Tibial nerve (tissue), 4 donors: ENCODE measurements at regions not wholly inside any gene's neighbourhood (a gene's known extent, or its start where the extent isn't known, plus 50 kb on each side); places are given as distances from the start of the nearest gene placed in this dataset.
A peak's percentile ranks its signal among the peaks of the same experiment; 100 is the strongest.
"Not testable (repeated sequence)": the region's sequence is repeated elsewhere in the genome, so short reads cannot be mapped to it uniquely, and the experiment has no call there.

ENCODE experiments used
- DNase-seq, 2 donors: peaks; one replicate each; pipeline ENCODE4 v3.0.0-alpha.2; 2019; ENCODE audit warnings: low spot score in 2 of 2
- H3K27ac ChIP-seq, 4 donors: fragments of 200-600 bp; sonication (generic) in 3 of 4; one replicate each; pipeline ENCODE4 v1.5.1; 2017 to 2019; ENCODE audit warnings: mild to moderate bottlenecking in 1 of 4
- H3K27me3 ChIP-seq, 2 donors: fragments of 200-600 bp; sonication (generic) in 1 of 2; one replicate each; pipeline versions ENCODE4 v1.5.1 to v1.6.0; 2017 to 2019
- H3K36me3 ChIP-seq, 3 donors: fragments of 200-600 bp; sonication (generic); one replicate each; pipeline ENCODE4 v1.5.1; 2018 to 2019
- H3K4me1 ChIP-seq, 4 donors: fragments of 200-600 bp; sonication (generic) in 3 of 4; one replicate each; pipeline ENCODE4 v1.5.1; 2017 to 2019
- H3K4me3 ChIP-seq, 4 donors: fragments of 200-600 bp; sonication (generic) in 3 of 4; one replicate each; pipeline ENCODE4 v1.5.1; 2017 to 2019; ENCODE audit warnings: mild to moderate bottlenecking in 1 of 4, moderate library complexity in 1 of 4
- H3K9me3 ChIP-seq, 4 donors: fragments of 200-600 bp; sonication (generic) in 3 of 4; one replicate each; pipeline ENCODE4 v1.5.1; 2017 to 2019
- EP300 ChIP-seq, 2 donors: sonication (generic); formaldehyde crosslinking; IDR thresholded peaks; one replicate each; pipeline ENCODE4 v1.6.1; 2017; ENCODE audit warnings: antibody characterized with exemption in 2 of 2, mild to moderate bottlenecking in 1 of 2
- POLR2A ChIP-seq, 2 donors: fragments of 450-650 bp; IDR thresholded peaks; one replicate each; pipeline ENCODE4 v1.6.1; 2017; ENCODE audit warnings: antibody characterized with exemption in 2 of 2, mild to moderate bottlenecking in 2 of 2, moderate library complexity in 2 of 2
- WGBS, 2 donors: methylation state at CpG; one replicate each; pipeline ENCODE4 v1.1.5; 2018; 5-methylcytosine and 5-hydroxymethylcytosine counted together
- TF ChIP-seq, protein P1 (sequence below), 5 experiments: fragments of 200-600 bp in 3 of 5; fragments of 450-650 bp in 2 of 5; sonication (generic) in 3 of 5; IDR thresholded peaks; one replicate each; pipeline ENCODE4 v1.5.1; 2016 to 2019; ENCODE audit warnings: antibody characterized with exemption in 5 of 5, mild to moderate bottlenecking in 3 of 5, moderate library complexity in 2 of 5

DNA sequence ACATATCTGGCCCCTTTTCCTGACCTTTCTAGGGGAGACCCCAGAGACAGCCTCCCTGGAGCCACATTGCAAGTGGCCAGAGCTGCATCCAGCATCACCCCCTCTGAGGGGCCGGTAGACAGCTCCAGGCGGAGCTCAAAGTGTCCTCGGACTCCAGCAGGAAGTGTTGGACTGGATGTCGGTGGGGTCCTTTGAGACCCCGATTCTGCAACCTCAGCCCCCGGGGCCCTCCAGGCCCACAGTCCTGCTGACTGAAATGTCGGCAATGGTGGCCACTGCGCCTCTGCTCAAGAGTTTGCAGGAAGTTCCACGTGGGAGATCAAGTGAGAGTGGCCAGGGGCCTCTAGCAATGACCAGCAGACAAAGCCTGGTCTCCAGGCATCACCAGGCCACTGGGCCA is 115.9 kb upstream of the FOXD4L5 start:
- no peak for DNase-seq
- no peaks in the 10 kb centered on the region for H3K4me1 ChIP-seq
- peaks cover 0 to 56% (median 0%) of the 10 kb centered on the region in 4 donors for H3K9me3 ChIP-seq
- 82% methylated on average over 9 of the region's 9 CpGs; no CpG with 5 or more reads in 1 of the 2 donors for WGBS, 2 donors
- no peak overlapping the region for H3K27ac ChIP-seq
- no peaks in the 10 kb centered on the region for H3K36me3 ChIP-seq
- no peak overlapping the region for H3K4me3 ChIP-seq
- TF ChIP-seq POLR2A (IDR thresholded peaks at IDR 0.05) = no peak
- TF ChIP-seq, protein P1, sequence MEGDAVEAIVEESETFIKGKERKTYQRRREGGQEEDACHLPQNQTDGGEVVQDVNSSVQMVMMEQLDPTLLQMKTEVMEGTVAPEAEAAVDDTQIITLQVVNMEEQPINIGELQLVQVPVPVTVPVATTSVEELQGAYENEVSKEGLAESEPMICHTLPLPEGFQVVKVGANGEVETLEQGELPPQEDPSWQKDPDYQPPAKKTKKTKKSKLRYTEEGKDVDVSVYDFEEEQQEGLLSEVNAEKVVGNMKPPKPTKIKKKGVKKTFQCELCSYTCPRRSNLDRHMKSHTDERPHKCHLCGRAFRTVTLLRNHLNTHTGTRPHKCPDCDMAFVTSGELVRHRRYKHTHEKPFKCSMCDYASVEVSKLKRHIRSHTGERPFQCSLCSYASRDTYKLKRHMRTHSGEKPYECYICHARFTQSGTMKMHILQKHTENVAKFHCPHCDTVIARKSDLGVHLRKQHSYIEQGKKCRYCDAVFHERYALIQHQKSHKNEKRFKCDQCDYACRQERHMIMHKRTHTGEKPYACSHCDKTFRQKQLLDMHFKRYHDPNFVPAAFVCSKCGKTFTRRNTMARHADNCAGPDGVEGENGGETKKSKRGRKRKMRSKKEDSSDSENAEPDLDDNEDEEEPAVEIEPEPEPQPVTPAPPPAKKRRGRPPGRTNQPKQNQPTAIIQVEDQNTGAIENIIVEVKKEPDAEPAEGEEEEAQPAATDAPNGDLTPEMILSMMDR (IDR thresholded peaks at IDR 0.05) = no peak
- no peak for TF ChIP-seq EP300 (IDR thresholded peaks at IDR 0.05)
- no peaks in the 10 kb centered on the region for H3K27me3 ChIP-seq

DNA sequence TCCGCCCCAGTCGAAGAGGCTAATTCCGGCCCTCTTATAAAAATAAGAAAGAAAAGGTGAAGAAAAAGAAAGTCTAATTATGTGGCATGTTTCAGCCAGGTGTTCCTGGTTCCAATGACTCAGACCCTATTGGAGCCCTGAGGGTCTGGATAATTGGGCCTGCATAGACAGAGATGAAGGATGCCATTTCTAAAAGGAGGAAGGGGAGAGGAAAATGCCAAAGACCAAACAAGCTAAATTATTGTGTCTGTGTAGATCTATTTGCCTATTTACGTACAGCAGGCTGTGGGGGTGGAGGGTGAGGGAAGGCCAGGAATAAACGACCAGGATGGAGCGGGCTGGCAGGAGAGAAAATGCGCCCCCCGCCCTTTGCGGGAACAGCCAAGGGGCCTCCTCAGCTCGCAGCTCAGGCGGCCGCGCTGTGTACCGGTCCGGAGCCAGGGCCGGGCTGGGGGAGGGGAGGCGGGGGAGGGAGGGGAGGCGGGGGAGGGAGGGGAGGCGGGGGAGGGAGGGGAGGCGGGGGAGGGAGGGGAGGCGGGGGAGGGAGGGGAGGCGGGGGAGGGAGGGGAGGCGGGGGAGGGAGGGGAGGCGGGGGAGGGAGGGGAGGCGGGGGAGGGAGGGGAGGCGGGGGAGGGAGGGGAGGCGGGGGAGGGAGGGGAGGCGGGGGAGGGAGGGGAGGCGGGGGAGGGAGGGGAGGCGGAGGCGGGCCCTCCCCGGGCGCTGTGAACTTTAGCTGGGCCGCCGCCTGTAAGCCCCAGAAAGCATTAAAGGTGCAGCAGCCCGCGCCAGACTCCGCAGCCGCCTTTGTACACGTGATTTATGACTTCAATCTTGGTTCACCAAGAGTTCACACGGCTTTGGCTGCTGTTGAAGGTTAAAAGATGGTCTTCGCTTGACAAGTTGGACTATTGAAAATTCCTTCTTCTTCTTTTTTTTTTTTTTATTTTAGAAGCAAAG is 113.0 kb upstream of the FOXD4L5 start:
- peaks cover 0 to 38% (median 0%) of the 10 kb centered on the region in 4 donors for H3K9me3 ChIP-seq
- 88 to 89% methylated on average over 26 to 28 of the region's 42 CpGs for WGBS, 2 donors
- not testable (repeated sequence) for DNase-seq

DNA sequence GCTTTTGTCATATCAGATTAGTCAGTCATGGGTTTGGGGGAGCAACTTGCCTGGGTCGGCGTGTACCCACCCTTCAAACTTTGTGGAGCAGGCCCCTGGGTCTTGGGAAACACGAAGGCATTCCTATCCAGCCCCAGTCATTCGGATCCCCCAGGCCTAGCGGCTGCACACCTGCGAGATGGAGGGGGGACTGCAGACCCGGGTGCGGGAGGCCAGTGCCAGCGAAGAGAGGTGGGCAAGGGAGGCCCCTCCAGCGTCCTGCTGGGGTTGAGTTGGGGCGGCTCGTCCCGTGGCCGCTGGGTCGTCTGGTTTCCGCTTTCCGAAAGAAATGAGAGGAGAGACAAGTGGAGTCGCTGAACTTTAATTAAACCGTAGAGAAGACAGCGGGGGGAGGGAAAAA is 112.2 kb upstream of the FOXD4L5 start:
- H3K9me3 ChIP-seq = peaks cover 0 to 30% (median 0%) of the 10 kb centered on the region in 4 donors
- not testable (repeated sequence) for DNase-seq, H3K27me3 ChIP-seq, H3K4me3 ChIP-seq, H3K4me1 ChIP-seq, H3K36me3 ChIP-seq
- WGBS, 2 donors = 90% methylated on average over 15 to 20 of the region's 20 CpGs
- H3K27ac ChIP-seq = peak overlapping the region in 1 of 4 donors; percentile 20

More for the DNA sequence above, 113.0 kb upstream of the FOXD4L5 start:
- not testable (repeated sequence) for H3K36me3 ChIP-seq, H3K27me3 ChIP-seq, H3K4me3 ChIP-seq, H3K4me1 ChIP-seq
- H3K27ac ChIP-seq = peak overlapping the region in 1 of 4 donors; percentile 20

DNA sequence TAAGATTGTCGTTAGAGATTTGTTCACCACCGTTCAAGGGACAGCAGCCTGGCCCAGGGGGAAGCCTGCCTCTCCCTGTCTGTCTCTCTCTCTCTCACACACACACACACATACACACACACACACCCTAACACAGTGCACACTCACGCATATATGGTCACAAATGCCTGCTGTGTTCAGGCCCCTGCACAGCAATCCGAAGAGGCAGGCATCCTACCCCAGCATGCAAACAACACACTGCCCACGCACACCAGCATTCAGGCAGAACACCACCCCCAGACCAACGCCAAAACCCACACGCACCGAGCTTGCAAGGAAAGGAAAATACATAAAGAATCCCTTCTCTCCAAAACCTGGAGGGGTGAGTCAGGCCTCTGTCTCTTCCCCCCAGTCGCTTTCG is 111.6 kb upstream of the FOXD4L5 start:
- WGBS, 2 donors = 71 to 75% methylated on average over 10 of the region's 10 CpGs
- H3K27me3 ChIP-seq, H3K4me1 ChIP-seq, H3K4me3 ChIP-seq, DNase-seq, H3K27ac ChIP-seq, H3K36me3 ChIP-seq: not testable (repeated sequence)
- H3K9me3 ChIP-seq = peaks cover 0 to 23% (median 0%) of the 10 kb centered on the region in 4 donors

DNA sequence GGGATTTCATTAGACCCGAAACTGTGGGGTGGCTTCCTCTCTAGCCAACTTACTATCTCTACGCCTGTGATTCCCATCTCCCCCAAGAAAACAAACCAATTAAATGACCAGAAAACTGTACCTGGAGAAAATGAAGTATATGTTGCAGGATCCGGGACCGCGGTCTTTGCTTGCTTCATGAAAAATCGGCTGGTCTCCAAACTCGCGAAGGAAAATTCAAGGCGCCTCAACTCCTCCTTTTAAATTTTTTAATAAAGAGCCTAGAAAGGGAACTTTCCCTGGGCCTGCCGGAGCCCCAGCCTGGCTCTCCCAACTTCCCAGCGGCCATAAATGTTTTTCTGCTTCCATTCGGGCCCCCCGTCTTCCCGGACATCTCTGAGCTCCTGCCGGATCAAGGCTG is 110.8 kb upstream of the FOXD4L5 start:
- DNase-seq = not testable (repeated sequence)

DNA sequence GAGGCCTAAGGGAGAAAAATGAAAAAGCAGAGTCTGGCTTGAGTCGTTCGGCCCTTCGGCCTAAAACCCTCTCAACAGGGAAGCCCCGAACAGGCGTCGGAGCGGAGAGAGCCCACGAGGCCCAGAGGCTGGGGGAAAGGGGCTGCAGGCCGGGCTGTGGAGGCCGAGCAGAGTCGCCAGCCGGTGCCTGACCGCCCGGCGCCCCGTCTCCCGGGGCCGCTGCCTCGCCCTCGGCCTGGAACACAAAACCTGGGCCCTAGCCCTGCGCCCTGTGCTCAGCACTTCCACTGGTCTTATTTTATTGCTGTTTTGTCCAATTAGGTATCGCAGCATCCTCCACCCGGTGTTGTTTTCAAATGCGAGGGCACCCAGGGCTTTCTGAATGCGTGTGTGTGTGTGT is 110.1 kb upstream of the FOXD4L5 start:
- DNase-seq, H3K27ac ChIP-seq, H3K4me1 ChIP-seq, H3K36me3 ChIP-seq, H3K27me3 ChIP-seq, H3K4me3 ChIP-seq: not testable (repeated sequence)
- 78 to 79% methylated on average over 14 to 16 of the region's 25 CpGs for WGBS, 2 donors
- peaks cover 0 to 11% (median 0%) of the 10 kb centered on the region in 4 donors for H3K9me3 ChIP-seq

More for the DNA sequence above, 110.8 kb upstream of the FOXD4L5 start:
- H3K27me3 ChIP-seq, H3K4me3 ChIP-seq, H3K36me3 ChIP-seq, H3K4me1 ChIP-seq: not testable (repeated sequence)
- H3K9me3 ChIP-seq = peaks cover 0 to 16% (median 0%) of the 10 kb centered on the region in 4 donors
- peak overlapping the region in 1 of 4 donors; percentile 22 for H3K27ac ChIP-seq
- 83 to 98% methylated on average over 7 to 9 of the region's 15 CpGs for WGBS, 2 donors

DNA sequence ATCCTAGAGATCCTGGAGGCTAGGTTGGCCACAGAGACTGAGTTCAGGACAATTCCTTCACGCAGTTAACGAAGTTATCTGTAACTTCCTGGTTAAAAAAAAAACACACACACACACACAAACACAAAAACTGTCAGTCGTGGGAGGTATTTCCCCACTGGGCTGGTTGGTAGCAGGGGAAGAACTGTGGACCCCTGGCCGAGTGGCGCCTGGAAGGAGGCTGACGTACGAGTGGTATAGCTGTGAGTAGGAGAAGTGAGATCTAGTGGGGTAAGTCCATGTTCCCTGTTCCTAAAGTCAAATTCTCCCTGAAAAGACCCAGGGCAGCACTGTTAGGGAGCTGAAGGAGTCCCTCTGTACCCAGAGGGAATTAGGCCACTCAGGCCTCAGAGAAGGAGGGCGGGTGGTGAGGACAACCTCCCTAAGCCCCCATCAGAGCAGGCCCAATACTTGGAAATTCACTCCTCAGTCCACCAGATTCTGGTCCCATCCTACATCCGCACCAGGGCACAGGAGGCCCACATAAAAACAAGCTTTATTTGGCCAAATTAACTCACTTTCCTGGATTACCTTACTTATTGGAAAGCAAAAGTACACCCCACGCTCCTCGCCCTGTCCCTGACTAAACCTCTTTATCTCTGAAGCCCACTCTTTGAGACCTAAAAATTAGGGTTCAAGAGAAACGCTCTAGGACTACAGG is 108.3 kb upstream of the FOXD4L5 start:
- H3K4me3 ChIP-seq, H3K27me3 ChIP-seq, H3K27ac ChIP-seq, H3K36me3 ChIP-seq, DNase-seq, H3K4me1 ChIP-seq: not testable (repeated sequence)
- 75 to 77% methylated on average over 12 of the region's 12 CpGs for WGBS, 2 donors
- H3K9me3 ChIP-seq = peaks cover 0 to 11% (median 0%) of the 10 kb centered on the region in 4 donors

DNA sequence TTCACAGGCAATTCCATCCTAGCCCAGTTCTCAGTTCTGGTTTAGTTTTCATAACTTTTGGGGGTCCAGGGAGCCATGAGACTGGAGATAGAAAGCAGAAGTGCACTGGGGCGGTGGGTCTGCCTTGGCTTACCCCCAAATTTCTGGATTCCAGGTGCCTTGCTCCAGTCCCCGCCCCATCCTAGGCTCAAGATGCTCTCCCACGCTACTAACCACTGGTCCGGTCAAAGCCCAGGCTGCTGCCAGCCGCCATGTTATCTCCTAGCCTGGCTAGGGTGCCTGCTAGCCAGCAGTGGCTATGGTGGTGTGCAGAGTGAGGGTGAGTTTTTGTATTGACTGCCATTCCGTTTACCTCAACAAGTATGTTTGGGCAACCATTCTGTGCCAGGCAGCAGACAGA is 107.6 kb upstream of the FOXD4L5 start:
- DNase-seq, H3K4me1 ChIP-seq: not testable (repeated sequence)
- WGBS, 2 donors = 72% methylated on average over 5 of the region's 6 CpGs

DNA sequence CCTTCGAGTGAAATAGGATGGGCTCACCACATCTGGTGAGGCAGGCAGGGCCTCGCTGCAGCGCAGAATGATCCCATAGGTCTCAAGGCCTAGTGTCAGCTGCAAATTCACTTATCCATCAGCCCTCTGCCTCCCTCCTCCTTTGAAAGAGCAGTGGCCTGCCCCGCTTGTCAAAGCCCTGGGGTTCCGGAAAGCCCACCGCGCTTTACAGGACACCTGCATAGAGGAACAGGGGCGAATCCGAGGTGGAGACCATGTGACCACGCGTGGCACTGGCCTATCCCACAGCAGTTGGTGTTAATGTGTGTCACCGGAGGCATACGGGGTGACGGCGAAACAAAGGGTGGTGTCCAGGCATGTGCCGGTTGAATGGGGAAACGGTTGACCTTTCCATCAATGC is 104.7 kb upstream of the FOXD4L5 start:
- H3K27ac ChIP-seq, H3K36me3 ChIP-seq, H3K4me3 ChIP-seq, H3K4me1 ChIP-seq, H3K27me3 ChIP-seq: not testable (repeated sequence)
- peaks cover 0 to 22% (median 0%) of the 10 kb centered on the region in 4 donors for H3K9me3 ChIP-seq
- peak in 1 of 2 donors; percentile 49 for DNase-seq
- 68 to 85% methylated on average over 12 to 16 of the region's 17 CpGs for WGBS, 2 donors

More for the DNA sequence above, 107.6 kb upstream of the FOXD4L5 start:
- not testable (repeated sequence) for H3K36me3 ChIP-seq, H3K4me3 ChIP-seq, H3K27ac ChIP-seq, H3K27me3 ChIP-seq, H3K9me3 ChIP-seq

DNA sequence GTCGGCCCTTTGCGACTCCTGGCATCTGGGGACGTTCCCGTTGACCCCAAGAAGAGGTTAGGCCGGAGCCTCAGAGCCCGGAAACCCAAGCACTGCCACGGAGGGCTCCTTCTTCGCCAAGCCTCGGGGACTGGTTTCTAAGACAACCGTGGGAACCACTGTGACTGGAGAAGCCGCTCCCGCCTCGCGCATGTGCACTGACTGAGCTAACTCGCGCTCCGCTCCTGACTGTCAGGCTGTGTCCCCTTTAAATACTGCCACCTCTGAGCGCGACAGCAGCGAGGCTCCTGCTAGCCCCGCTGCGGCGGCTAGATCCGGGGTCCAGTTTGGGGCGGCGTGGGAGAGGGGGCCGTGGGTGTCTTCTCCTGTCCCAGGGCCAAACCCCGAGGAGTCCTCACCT is 104.2 kb upstream of the FOXD4L5 start:
- H3K27me3 ChIP-seq, DNase-seq, H3K4me1 ChIP-seq, H3K36me3 ChIP-seq, H3K27ac ChIP-seq, H3K4me3 ChIP-seq: not testable (repeated sequence)
- WGBS, 2 donors = 90 to 91% methylated on average over 14 to 19 of the region's 28 CpGs
- peaks cover 0 to 27% (median 0%) of the 10 kb centered on the region in 4 donors for H3K9me3 ChIP-seq

DNA sequence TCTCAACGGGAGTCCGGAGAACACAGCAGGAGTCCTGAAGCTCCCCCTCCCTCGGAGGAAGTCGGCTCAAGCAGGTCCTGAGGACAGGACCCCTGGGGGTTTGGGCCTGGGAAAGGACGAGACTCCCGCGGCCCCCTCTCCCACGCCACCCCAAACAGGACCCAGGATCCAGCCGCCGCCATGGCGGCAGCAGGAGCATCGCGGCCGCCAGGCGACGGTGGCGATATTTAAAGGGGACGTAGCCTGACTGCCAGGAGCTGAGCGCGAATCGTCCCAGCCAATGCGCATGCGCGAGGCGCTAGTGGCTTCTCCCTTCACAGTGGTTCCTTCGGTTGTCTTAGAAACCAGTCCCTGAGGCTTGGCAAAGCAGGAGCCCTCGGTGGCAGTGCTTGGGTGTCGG is 101.7 kb upstream of the FOXD4L5 start:
- Histone ChIP-seq H3K9me3 (peaks cover 0 to 33% (median 0%) of the 10 kb centered on the region in 4 donors), H3K27ac (peak overlapping the region in 2 of 4 donors; percentile 62 to 82), H3K4me3 (peak overlapping the region in 3 of 4 donors; percentile 8 to 54 (median 24))
- H3K27me3 ChIP-seq, H3K36me3 ChIP-seq, H3K4me1 ChIP-seq: not testable (repeated sequence)
- 53 to 67% methylated on average over 26 to 28 of the region's 28 CpGs for WGBS, 2 donors
- DNase-seq = peak; percentile 52 to 58

DNA sequence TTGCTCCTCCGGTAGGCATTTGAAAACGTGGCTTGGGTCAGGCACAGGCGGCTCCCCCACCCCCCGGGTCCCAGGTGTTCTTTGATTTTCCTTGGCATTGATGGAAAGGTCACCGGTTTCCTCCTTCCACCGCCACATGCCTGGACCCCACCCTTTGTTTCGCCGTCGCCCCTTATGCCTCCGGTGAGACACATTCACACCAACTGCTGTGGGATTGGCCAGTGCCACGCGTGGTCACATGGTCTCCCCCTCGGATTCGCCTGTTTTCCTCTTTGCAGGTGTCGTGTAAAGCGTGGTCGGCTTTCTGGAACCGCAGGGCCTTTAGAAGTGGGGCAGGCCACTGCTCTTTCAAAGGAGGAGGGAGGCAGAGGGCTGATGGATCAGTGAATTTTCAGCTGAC is 101.2 kb upstream of the FOXD4L5 start:
- H3K4me1 ChIP-seq, H3K4me3 ChIP-seq, H3K36me3 ChIP-seq, H3K27me3 ChIP-seq, H3K27ac ChIP-seq, DNase-seq: not testable (repeated sequence)
- WGBS, 2 donors = 62 to 75% methylated on average over 18 of the region's 18 CpGs
- peaks cover 0 to 33% (median 0%) of the 10 kb centered on the region in 4 donors for H3K9me3 ChIP-seq
